Bronchial epithelial cell (primary cell): ENCODE measurements at regions not wholly inside any gene's neighbourhood (a gene's known extent, or its start where the extent isn't known, plus 50 kb on each side); places are given as distances from the start of the nearest gene placed in this dataset.

Experiments
- DNase-seq: peaks from one replicate; pipeline ENCODE4 v3.0.0-alpha.2; 2010; ENCODE audit warnings: low read depth
- FAIRE-seq: peaks from 2 replicates; lab custom pipeline; 2011; peaks lifted over from hg19 to GRCh38; lab: Jason Lieb, UNC
- H3K27me3 ChIP-seq: 2 replicates; pipeline ENCODE4 v1.5.1; 2011; ENCODE audit warnings: low read length; ENCODE audit not compliant: control insufficient read depth, insufficient read depth
- H3K36me3 ChIP-seq: 2 replicates; pipeline ENCODE4 v1.5.1; 2011; ENCODE audit warnings: low read length; ENCODE audit not compliant: control insufficient read depth, insufficient read depth
- H3K4me3 ChIP-seq: 2 replicates; pipeline ENCODE4 v1.5.1; 2011; ENCODE audit warnings: mild to moderate bottlenecking, low read depth, low read length, control low read depth
- TF ChIP-seq, protein P1 (sequence below): IDR thresholded peaks from 2 replicates; pipeline ENCODE4 v1.5.1; 2011; ENCODE audit warnings: mild to moderate bottlenecking, moderate library complexity, low read length, control low read depth, inconsistent platforms; ENCODE audit not compliant: insufficient read depth, severe bottlenecking

DNA sequence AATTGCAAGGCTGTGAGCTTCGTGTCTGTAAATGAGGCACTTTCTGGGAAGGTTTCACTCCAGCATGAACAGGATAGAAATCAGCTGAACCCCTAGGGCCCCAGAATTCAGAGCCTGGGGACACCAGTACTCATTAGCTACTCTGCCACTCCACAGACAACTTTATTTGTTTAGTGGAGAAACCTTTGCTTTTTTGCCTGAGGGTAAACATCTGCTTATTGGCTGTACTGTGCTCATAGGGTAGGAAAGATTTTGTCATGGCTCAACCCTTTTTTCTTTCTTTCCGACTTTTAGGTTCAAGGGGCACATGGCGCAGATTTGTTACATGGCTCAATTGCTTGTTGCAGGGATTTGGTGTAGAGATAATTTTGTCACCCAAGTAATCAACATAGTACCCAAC lies 138.4 kb upstream of the BACE2 start:
- FAIRE-seq (no peak), DNase-seq (no peak)
- Histone ChIP-seq H3K4me3 (no peak overlapping the region), H3K27me3 (no peaks in the 10 kb centered on the region), H3K36me3 (no peaks in the 10 kb centered on the region)
- TF ChIP-seq, protein P1, sequence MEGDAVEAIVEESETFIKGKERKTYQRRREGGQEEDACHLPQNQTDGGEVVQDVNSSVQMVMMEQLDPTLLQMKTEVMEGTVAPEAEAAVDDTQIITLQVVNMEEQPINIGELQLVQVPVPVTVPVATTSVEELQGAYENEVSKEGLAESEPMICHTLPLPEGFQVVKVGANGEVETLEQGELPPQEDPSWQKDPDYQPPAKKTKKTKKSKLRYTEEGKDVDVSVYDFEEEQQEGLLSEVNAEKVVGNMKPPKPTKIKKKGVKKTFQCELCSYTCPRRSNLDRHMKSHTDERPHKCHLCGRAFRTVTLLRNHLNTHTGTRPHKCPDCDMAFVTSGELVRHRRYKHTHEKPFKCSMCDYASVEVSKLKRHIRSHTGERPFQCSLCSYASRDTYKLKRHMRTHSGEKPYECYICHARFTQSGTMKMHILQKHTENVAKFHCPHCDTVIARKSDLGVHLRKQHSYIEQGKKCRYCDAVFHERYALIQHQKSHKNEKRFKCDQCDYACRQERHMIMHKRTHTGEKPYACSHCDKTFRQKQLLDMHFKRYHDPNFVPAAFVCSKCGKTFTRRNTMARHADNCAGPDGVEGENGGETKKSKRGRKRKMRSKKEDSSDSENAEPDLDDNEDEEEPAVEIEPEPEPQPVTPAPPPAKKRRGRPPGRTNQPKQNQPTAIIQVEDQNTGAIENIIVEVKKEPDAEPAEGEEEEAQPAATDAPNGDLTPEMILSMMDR: no peak

DNA sequence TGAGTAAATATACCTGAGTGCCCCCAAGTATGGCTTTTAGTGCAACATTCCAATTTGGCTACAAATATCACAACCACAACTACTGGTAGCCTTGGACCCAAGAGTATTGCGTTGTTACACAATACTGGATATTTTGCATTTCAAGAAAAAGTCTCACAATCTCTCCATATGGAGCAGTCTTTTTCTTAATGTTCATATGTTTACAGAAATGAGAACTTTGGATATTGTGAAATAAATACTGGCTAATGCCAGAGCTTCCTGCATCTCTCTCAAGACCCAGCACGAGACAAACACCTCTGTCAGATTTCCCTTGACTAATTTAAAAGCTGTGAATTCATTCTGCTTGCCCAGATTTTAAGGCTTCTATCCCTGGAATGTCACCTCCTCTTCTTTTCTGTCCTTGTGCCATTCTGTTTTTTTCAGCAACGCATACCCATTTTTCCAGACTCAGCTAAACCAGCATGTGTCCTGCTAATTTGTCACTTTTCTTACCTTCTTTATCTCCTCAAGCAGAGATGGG lies 136.2 kb upstream of the BACE2 start:
- Histone ChIP-seq H3K4me3 (no peak overlapping the region), H3K36me3 (no peaks in the 10 kb centered on the region), H3K27me3 (no peaks in the 10 kb centered on the region)
- FAIRE-seq (no peak), DNase-seq (no peak)
- TF ChIP-seq, protein P1: no peak

DNA sequence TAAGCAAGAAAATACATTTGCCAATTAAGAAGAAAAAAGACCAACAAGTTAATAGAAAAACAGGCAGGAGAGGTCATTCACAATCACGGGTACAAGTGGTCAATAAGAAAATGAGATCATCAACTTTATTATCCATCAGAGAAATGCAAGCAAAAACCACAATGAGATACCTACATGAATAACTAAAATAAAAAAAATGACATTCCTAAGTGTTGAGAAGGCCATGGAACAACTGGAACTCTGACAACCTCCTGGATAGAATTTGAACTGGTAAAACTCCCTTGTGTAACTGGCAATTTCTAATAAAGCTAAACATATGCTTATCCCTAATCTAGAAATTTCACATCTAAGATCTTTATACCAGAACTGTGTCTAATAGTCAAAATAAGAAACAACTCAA lies 135.4 kb upstream of the BACE2 start:
- DNase-seq (peak; percentile 43), FAIRE-seq (no peak)
- TF ChIP-seq, protein P1: no peak
- Histone ChIP-seq H3K4me3 (no peak overlapping the region), H3K36me3 (no peaks in the 10 kb centered on the region), H3K27me3 (no peaks in the 10 kb centered on the region)

DNA sequence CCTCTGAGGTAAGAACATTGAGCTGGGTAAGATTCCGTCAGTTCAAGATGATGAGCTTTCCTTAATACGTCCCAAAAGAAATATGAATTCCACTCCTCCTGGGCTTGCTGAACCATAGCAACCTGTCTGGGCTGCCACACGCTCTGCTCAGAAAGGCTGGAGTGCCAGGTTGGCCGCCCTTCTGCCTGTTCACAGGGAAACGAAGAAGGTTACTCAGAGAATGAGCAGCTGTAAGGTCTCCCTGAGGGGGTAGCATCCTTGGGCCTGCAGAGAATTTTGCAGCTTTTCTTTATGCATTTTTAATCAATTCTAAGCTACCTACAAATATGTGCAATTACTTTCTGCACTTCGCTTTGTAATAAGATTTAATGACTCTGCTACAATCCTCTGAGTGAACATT lies 130.7 kb upstream of the BACE2 start:
- no peak for FAIRE-seq
- Histone ChIP-seq H3K4me3 (no peak overlapping the region), H3K36me3 (no peaks in the 10 kb centered on the region), H3K27me3 (no peaks in the 10 kb centered on the region)
- DNase-seq: no peak
- TF ChIP-seq, protein P1: no peak

DNA sequence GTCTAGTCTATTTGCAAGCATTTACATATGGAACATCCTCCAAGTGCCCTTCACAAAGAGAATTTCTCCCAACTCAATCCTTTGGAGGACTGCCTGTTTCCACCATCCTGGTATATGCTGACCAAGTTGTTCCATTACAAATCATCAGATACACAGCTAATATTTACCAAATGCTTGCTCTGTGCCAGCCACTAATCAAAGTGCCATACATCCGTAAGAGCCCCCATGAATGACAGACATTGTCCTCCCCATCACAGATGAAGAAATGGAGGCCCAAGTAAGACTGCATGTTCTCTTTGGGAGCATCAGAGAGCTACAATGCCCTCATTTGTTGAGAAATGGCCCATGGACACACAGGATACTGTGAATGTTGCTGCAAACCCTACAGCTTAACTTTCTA lies 130.0 kb upstream of the BACE2 start:
- DNase-seq: no peak
- Histone ChIP-seq H3K4me3 (no peak overlapping the region), H3K36me3 (no peaks in the 10 kb centered on the region), H3K27me3 (no peaks in the 10 kb centered on the region)
- TF ChIP-seq, protein P1: no peak
- no peak for FAIRE-seq

DNA sequence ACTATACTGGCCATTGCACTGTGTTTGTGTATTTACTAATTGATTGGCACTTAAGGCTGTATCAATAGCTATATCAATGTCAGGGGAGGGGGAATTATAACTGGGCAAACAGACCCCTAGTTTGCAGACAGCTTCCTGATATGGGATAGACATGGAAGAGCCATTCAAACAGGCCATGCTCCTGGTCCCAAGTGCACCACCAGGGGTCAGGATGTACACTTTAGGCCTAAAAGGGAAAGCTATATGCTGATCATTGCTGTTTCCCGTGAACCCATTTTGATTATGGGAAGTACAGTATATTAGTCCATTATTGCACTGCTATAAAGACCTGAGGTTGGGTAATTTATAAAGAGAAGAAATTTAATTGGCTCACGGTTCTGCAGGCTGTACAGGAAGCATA lies 124.9 kb upstream of the BACE2 start:
- no peak for FAIRE-seq
- DNase-seq: peak; percentile 3
- H3K4me3 ChIP-seq: no peak overlapping the region
- H3K36me3 ChIP-seq: no peaks in the 10 kb centered on the region
- H3K27me3 ChIP-seq: no peaks in the 10 kb centered on the region
- TF ChIP-seq, protein P1: no peak
